GM21390 (cell line): ENCODE measurements at regions not wholly inside any gene's neighbourhood (a gene's known extent, or its start where the extent isn't known, plus 50 kb on each side); places are given as distances from the start of the nearest gene placed in this dataset.

Experiments
- ATAC-seq: cut with Tn5 transposase; IDR thresholded peaks from one replicate; pipeline ENCODE4 v1.9.1; 2021; ENCODE audit not compliant: unreplicated experiment

DNA sequence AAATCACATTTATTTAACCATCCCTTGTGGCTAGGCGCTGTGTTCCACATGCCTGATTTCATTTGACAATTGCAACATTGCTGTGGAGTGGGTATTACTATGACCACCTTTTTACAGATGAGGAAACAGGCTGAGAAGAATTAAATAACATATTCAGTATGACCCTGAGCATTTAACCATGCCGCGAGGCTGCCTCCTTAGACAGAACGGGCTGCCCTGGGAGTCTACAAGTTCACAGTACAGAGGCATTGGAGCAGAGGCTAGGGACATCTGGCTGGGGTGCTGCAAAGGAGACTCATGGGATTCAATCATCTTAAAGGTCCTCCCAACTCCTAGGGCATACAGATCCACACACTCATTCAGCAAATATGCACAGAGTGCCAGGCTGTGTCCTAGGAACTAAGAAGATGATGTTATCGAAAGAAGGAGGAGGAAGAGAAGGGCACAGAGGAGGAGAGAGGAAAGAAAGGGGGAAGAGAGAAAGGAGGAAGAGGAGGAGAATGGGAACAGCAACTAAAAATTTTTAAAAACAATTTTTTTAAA is 164.7 kb upstream of the CCND2 start:
- no peak for ATAC-seq

DNA sequence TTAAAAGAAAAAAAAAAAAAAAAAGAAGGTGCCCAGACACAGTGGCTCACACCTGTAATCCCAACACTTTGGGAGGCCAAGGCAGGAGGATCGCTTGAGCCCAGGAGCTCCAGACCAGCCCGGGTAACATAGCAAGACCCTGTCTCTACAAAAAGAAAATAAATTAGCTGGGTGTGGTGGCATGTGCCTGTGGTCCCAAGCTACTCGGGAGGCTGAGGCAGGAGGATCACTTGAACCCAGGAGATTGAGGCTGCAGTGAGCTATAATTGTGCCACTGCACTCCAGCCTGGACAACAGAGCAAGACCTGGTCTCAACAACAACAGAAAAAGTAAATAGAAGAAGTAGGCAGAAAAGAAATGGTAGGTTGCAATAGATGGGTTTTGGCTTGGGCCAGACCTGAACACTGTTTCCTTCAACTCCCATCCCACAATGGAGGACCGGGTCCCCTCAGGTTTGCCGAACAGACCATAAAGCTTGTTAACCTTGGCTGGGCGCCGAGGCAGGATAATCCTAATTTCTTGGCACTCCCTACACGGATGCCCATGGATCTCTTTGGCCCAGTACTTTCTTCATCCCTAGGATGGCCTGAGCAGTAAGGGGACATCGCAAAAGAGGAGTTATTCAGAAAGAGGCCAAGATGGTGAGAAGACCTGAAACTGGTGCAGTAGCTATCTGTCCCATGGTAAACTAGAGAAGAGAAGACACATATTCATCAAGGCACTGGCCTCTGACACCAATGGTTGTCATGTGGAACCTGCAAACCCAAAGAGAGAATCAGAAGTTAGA is 165.5 kb upstream of the CCND2 start:
- ATAC-seq = peak; percentile 9

DNA sequence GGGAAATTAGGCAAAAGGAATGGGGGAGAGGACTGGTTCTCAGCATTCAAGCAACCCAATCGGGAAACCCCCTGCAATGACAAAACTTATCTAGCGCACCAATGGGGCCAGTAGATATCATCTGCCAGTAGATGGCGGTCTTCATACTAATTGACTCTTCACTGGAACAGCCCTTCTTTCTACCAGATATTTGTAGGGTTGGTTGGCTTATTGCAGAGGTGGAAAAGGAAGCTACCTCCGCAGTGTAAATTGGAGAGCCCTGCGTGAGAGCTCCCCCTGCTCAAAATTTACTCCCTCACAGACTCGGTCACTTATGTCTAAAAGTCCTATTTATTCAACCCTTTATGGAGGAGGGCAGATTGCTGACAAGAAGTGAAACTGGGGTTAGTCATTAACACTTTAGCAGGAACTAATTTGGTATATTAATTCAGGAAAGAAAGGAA is 166.1 kb upstream of the CCND2 start:
- peak; percentile 76 for ATAC-seq

DNA sequence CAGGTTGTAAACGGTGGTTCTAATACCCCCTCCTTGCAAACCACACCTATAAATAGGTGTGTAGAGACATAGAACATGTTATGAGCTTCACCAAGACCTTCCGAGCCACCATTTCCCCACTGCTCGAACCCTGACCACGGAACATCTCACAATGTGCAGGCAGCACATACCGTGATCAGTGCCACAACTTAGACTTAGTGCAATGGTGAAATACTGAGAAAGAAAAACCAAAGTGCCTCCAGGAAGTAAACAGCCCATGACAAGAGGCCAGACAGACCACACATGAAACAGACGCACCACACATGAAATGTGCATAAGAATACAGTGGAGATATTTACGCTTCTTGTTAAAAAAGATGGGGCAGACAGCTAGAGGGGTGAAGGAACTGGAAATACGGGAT is 166.9 kb upstream of the CCND2 start:
- no peak for ATAC-seq

DNA sequence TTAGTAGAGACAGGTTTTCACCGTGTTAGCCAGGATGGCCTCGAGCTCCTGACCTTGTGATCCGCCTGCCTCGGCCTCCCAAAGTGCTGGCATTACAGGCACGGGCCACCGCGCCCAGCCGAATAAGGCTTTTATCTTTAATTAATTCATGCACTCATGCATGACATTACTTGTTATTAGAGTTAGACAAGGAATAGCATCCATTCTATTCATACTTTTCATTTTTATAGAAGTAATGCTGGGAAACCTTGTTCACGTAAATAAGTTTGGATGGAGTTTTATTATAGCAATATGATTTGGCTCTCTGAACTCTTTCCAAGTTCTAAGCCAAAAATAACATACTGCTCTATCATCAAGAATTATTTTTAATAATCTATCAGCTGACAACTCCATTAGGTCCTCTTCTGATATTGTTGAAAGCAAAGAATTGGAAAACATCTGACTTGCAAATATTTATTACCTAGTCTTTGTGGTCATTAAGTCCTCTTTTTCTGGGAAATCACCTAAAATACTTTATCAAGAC is 168.8 kb upstream of the CCND2 start:
- ATAC-seq = no peak

DNA sequence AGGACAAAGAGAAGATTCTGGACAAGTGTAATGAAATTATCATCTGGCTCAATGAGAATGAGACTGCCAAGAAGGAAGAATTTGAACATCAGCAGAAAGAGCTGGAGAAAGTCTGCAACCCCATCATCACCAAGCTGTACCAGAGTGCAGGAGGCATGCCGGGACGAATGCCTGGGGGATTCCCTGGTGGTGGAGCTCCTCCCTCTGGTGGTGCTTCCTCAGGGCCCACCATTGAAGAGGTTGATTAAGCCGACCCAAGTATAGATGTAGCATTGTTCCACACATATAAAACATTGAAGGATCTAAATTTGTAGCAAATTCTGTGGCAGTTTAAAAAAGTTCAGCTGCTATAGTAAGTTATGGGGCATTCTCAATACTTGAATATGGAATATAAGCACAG is 174.3 kb upstream of the CCND2 start:
- no peak for ATAC-seq

DNA sequence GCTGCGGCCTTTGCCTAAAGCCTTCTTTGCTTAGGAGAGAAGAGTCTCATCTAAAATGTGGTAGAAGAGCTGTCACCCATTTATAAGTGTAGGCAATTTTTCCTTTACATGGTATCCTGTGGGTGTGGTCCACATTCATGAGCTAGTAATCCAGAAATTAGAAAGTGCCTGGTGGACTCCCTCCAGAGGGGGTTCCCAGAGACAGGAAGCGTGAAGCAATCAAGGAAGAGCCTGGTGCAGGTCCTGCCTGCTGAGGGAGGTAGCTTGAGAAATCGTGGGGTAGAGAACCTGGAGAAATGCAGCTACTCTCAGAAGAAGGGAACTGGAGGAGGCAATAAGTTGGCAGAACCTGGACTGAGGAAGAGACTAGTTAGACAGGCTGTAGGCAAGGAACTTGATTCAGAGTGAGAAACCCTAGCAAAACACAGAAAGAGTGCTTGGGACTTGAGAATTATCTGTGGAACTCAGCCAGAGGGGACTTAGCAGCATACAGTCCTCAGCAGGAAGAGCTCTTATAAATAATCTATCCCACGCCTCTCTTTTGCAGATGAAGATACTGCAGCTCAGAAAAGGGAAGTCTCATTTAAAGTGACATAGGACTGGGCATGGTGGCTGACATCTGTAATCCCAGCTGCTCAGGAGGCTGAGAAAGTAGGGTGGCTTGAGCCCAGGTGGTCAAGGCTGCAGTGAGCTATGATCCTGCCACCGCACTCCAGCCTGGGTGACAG is 182.4 kb upstream of the CCND2 start:
- no peak for ATAC-seq

DNA sequence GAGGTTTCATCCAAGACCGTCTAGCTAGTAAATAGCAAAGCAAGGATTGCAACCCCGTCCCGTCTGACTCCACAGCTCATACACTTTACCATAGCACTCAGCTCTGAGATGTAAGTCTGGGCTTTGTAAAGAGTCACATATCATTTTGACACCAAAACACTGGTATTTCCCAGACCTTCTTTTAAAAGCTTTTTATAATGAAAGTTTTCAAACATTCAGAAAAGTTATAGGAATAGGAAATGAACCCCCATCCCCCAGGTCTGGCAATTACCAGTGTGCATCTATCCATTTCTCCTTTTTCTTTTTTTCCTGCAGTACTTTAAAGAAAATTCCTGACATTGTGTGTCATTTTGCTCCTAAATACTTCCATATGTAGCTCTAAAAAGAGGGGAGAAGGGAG is 183.6 kb upstream of the CCND2 start:
- ATAC-seq = no peak

DNA sequence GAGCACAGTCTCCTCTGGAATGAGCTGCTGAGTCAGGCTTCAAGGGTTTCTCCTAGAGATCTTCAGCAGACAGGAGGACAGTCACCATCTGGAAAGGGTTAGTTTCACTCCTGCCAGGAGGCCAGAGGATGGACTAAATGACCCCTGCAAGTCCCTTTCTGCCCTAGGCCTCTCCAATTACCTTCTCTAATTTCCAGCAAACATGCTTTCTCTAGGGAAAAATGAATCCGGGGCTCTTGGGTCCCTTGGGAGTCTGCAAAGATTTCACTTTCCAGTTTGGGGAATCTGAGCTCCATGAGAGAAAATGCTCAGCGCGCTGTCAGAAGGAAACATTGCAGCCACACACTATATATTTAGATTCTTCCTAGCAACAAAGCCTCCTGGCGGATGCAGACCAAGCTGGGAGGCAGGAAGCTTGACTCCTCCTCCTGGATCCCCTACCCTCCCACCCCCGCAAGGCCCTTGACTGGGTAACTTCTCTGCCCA is 184.4 kb upstream of the CCND2 start:
- ATAC-seq = no peak

GRCh38 chr12:4088451-4088850 is 185.1 kb upstream of the CCND2 start:
- no peak for ATAC-seq

GRCh38 chr12:4086481-4086880 is 187.1 kb upstream of the CCND2 start:
- ATAC-seq = no peak

- ATAC-seq = no peak
Measured at GRCh38 chr12:4084573-4084972, 189.0 kb upstream of the CCND2 start.

GRCh38 chr12:4082809-4083403 is 190.7 kb upstream of the CCND2 start:
- no peak for ATAC-seq

- no peak for ATAC-seq
Measured at GRCh38 chr12:4080213-4080612, 193.3 kb upstream of the CCND2 start.

- no peak for ATAC-seq
Measured at GRCh38 chr12:4074129-4074528, 199.4 kb upstream of the CCND2 start.

DNA sequence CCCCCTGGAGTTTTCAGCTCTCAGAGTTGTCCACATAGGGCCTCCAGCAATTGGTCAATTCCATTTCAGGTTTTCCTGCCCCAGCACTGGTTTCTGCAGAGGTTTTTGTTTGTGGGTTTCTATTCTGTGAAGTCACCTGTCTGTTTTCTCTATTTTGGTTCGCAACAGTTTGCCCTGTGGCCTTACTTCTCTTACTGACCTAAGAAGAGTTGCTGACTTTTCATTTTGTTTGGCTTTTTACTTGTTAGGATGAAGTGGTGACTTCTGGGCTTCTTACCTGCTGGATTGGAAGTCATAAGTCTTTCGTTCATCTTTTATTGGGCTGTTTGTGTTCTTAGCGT is 196.4 kb upstream of the PARP11 start:
- no peak for ATAC-seq

DNA sequence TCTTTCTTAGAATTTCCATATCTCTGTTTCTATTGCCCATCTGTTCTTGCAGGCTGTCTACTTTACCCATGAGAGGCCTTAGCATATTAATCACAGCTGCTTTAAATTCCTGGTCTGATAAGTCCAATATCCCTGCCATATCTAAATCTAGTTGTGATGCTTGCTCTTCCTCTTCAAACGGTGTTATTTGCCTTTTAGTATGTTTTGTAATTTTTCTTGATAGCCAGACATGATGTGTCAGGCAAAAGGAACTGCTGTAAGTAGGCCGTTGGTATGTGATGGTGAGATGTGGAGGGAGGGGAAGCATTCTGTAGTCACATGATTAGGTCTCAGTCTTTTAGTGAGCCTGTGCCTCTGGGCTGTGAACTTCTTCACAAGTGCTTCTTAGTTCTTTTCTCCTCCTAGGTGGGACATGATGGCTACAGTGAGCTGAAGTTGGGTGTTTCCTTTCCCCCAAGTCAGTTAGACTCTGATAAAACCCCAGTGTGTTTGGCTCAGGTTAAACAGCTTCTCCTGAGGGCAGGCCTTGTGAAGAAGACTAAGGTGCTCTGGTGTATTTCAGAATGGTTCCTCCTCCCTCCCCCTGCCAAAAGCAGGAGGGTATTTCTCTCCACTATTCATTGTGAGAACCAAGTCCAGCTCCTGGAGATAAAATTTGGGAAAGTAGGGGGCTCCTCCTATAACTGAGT is 195.9 kb upstream of the PARP11 start:
- ATAC-seq = no peak

GRCh38 chr12:4064008-4064407 is 190.8 kb upstream of the PARP11 start:
- no peak for ATAC-seq

- no peak for ATAC-seq
Measured at GRCh38 chr12:4059898-4060568, 186.8 kb upstream of the PARP11 start.
